ENCODE measurements at regions not wholly inside any gene's neighbourhood (a gene's known extent, or its start where the extent isn't known, plus 50 kb on each side); places are given as distances from the start of the nearest gene placed in this dataset.

DNA sequence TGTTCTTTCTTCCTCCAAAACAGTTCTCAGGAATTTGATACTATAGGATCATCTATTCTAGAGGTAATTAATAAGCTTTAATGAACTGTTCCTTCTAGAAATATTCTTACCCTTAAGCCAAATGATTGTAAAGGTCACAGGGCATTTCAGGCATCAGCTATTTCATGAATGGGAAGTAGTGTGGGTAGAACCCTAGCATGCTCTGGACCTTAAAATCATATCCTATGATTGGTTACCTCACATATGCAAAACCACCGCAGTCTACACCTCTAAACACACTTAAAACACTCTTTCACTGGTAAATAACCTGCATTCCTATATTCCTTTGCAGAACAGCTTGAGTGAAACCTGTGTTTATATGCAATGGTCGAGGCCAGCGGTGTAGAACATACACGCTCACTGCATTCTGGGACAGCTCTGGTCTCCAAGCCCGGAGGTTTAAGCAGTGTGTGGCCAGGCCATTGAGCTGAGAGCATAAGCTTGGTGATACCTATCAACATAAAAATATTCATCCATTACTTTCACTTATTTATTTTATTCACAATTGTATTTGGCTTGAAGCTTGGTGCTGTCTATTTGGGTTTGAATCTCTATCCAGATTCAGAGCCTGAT, 87.7 kb upstream of the RASGRP1 start:
- H3K4me3 ChIP-seq (replicated peaks in 1 of 2; ENCODE audit: low read depth in 2 of 2, low read length in 2 of 2) = no peak overlapping the region
- DNase-seq (ENCODE audit: low read depth in 2 of 2) = no peak
- TF ChIP-seq, protein P1, sequence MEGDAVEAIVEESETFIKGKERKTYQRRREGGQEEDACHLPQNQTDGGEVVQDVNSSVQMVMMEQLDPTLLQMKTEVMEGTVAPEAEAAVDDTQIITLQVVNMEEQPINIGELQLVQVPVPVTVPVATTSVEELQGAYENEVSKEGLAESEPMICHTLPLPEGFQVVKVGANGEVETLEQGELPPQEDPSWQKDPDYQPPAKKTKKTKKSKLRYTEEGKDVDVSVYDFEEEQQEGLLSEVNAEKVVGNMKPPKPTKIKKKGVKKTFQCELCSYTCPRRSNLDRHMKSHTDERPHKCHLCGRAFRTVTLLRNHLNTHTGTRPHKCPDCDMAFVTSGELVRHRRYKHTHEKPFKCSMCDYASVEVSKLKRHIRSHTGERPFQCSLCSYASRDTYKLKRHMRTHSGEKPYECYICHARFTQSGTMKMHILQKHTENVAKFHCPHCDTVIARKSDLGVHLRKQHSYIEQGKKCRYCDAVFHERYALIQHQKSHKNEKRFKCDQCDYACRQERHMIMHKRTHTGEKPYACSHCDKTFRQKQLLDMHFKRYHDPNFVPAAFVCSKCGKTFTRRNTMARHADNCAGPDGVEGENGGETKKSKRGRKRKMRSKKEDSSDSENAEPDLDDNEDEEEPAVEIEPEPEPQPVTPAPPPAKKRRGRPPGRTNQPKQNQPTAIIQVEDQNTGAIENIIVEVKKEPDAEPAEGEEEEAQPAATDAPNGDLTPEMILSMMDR (IDR thresholded peaks at IDR 0.05; ENCODE audit: low read depth, low read length) = no peak

DNA sequence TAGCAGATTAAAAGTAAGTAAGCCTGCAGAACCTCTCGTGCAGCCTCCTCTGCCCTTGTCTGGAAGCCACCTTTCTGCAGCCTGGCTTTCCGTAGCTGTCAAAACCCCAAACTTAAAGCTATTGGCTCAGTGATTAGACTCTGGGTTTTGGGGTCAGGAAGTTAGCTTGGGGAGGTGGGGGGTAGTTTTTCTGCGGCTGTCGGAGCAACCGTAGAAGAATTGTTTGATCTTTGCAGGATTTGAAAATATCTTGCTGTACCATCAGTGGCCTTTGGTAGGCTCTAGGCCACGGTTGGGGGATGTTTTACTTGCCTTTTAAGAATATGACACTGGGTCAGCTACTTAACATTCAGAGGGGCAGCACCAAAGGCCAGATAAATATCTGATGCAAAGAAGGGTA, 88.4 kb upstream of the RASGRP1 start:
- DNase-seq (ENCODE audit: low read depth in 2 of 2) = no peak
- TF ChIP-seq, protein P1 (IDR thresholded peaks at IDR 0.05; ENCODE audit: low read depth, low read length) = no peak
- no peak overlapping the region for H3K4me3 ChIP-seq (replicated peaks in 1 of 2; ENCODE audit: low read depth in 2 of 2, low read length in 2 of 2)

- DNase-seq (ENCODE audit: low read depth in 2 of 2) = no peak
- TF ChIP-seq, protein P1 (IDR thresholded peaks at IDR 0.05; ENCODE audit: low read depth, low read length) = no peak
- H3K4me3 ChIP-seq (replicated peaks in 1 of 2; ENCODE audit: low read depth in 2 of 2, low read length in 2 of 2) = no peak overlapping the region
Measured at GRCh38 chr15:38658431-38658830, 93.8 kb upstream of the RASGRP1 start.

- TF ChIP-seq, protein P1 (IDR thresholded peaks at IDR 0.05; ENCODE audit: low read depth, low read length) = no peak
- H3K4me3 ChIP-seq (replicated peaks in 1 of 2; ENCODE audit: low read depth in 2 of 2, low read length in 2 of 2) = no peak overlapping the region
- DNase-seq (ENCODE audit: low read depth in 2 of 2) = no peak
Measured at GRCh38 chr15:38660738-38661137, 96.1 kb upstream of the RASGRP1 start.

GRCh38 chr15:38662033-38662802, 97.6 kb upstream of the RASGRP1 start:
- no peak for DNase-seq (ENCODE audit: low read depth in 2 of 2)
- TF ChIP-seq, protein P1 (IDR thresholded peaks at IDR 0.05; ENCODE audit: low read depth, low read length) = no peak

GRCh38 chr15:38662805-38663204, 98.2 kb upstream of the RASGRP1 start:
- no peak for DNase-seq (ENCODE audit: low read depth in 2 of 2)
- TF ChIP-seq, protein P1 (IDR thresholded peaks at IDR 0.05; ENCODE audit: low read depth, low read length) = no peak
- no peak overlapping the region for H3K4me3 ChIP-seq (replicated peaks in 1 of 2; ENCODE audit: low read depth in 2 of 2, low read length in 2 of 2)

More at GRCh38 chr15:38662033-38662802, 97.6 kb upstream of the RASGRP1 start:
- H3K4me3 ChIP-seq (replicated peaks in 1 of 2; ENCODE audit: low read depth in 2 of 2, low read length in 2 of 2) = no peak overlapping the region

Measured in cardiac fibroblast (primary cell).